ENCODE measurements at regions not wholly inside any gene's neighbourhood (a gene's known extent, or its start where the extent isn't known, plus 50 kb on each side); places are given as distances from the start of the nearest gene placed in this dataset.

- Histone ChIP-seq H3K27me3 (no peaks in the 10 kb centered on the region), H3K9me3 (no peaks in the 10 kb centered on the region), H3K36me3 (no peaks in the 10 kb centered on the region), H3K4me1 (peaks cover 8% of the 10 kb centered on the region), H3K4me3 (ENCODE audit: low read depth, low read length) (no peak overlapping the region)
- no peak for TF ChIP-seq CTCF (IDR thresholded peaks at IDR 0.05; ENCODE audit: low read depth, low read length)
- peak; percentile 70 for DNase-seq
Measured at GRCh38 chr10:29841724-29842649, 207.2 kb upstream of the SVIL start.

- Histone ChIP-seq H3K4me1 (peaks cover 8% of the 10 kb centered on the region), H3K4me3 (ENCODE audit: low read depth, low read length) (no peak overlapping the region), H3K36me3 (no peaks in the 10 kb centered on the region), H3K27me3 (no peaks in the 10 kb centered on the region), H3K9me3 (no peaks in the 10 kb centered on the region)
- TF ChIP-seq CTCF (IDR thresholded peaks at IDR 0.05; ENCODE audit: low read depth, low read length) = no peak
- DNase-seq = no peak
Measured at GRCh38 chr10:29840516-29841276, 205.9 kb upstream of the SVIL start.

- DNase-seq = no peak
- H3K27me3 ChIP-seq = no peaks in the 10 kb centered on the region
- H3K9me3 ChIP-seq = no peaks in the 10 kb centered on the region
- H3K4me3 ChIP-seq (ENCODE audit: low read depth, low read length) = no peak overlapping the region
- no peak for TF ChIP-seq CTCF (IDR thresholded peaks at IDR 0.05; ENCODE audit: low read depth, low read length)
- no peaks in the 10 kb centered on the region for H3K36me3 ChIP-seq
- peaks cover 8% of the 10 kb centered on the region for H3K4me1 ChIP-seq
Measured at GRCh38 chr10:29839826-29840515, 205.2 kb upstream of the SVIL start.

- Histone ChIP-seq H3K36me3 (no peaks in the 10 kb centered on the region), H3K27me3 (no peaks in the 10 kb centered on the region), H3K9me3 (no peaks in the 10 kb centered on the region), H3K4me3 (ENCODE audit: low read depth, low read length) (no peak overlapping the region), H3K4me1 (peaks cover 8% of the 10 kb centered on the region)
- no peak for TF ChIP-seq CTCF (IDR thresholded peaks at IDR 0.05; ENCODE audit: low read depth, low read length)
- no peak for DNase-seq
Measured at GRCh38 chr10:29838539-29838938, 203.8 kb upstream of the SVIL start.

GRCh38 chr10:29837586-29837985 is 202.8 kb upstream of the SVIL start:
- no peak for DNase-seq
- H3K9me3 ChIP-seq = no peaks in the 10 kb centered on the region
- H3K4me3 ChIP-seq (ENCODE audit: low read depth, low read length) = no peak overlapping the region
- no peaks in the 10 kb centered on the region for H3K36me3 ChIP-seq
- peaks cover 8% of the 10 kb centered on the region for H3K4me1 ChIP-seq
- H3K27me3 ChIP-seq = no peaks in the 10 kb centered on the region
- TF ChIP-seq CTCF (IDR thresholded peaks at IDR 0.05; ENCODE audit: low read depth, low read length) = no peak
